ENCODE measurements at regions not wholly inside any gene's neighbourhood (a gene's known extent, or its start where the extent isn't known, plus 50 kb on each side); places are given as distances from the start of the nearest gene placed in this dataset.
A peak's percentile ranks its signal among the peaks of the same experiment; 100 is the strongest.

- no peak for DNase-seq
Observed at GRCh38 chr14:56918849-56919574, 108.7 kb upstream of the OTX2 start.

GRCh38 chr14:56905282-56905681 is 95.0 kb upstream of the OTX2 start:
- no peak for DNase-seq

GRCh38 chr14:56903304-56903969 is 93.2 kb upstream of the OTX2 start:
- no peak for DNase-seq

DNA sequence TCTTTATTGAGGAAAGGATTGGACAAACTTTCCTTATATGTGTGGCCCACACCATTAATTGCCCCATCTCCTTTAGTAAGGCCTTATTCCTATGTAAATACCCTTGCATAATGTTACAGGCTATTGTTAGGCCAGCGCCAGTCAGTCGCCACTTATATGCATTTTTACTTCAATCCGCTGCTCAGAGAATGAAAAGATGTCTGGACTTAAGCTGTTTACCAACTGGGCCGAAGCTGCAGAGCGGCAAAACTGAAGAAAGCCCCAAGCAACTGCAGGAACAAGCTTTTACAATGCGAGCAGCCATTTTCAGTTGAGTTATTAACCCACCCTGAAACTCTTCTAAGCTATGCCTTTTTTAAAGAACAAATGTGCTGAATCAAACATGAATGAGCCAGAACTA is 92.1 kb upstream of the OTX2 start:
- no peak for DNase-seq

DNA sequence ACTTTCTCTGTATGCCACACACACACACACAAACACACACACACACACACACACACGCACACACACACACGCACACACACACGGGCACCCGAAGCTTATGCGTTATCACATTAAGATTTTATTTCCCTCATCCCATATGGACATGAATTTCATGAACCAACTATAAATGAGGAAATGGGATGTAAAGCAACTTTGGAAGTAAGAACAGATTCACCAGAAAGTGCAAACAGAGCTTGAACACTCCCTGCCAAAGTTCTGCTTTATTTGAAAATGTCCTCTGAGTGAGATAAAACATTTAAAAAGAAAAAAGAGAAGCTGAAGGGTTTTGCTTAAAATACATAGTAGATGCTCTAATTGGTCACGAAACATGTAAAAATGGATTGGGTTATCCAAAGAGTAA is 90.4 kb upstream of the OTX2 start:
- DNase-seq: no peak

GRCh38 chr14:56899829-56900228 is 89.5 kb upstream of the OTX2 start:
- no peak for DNase-seq

GRCh38 chr14:56896922-56897321 is 86.6 kb upstream of the OTX2 start:
- DNase-seq: no peak

DNA sequence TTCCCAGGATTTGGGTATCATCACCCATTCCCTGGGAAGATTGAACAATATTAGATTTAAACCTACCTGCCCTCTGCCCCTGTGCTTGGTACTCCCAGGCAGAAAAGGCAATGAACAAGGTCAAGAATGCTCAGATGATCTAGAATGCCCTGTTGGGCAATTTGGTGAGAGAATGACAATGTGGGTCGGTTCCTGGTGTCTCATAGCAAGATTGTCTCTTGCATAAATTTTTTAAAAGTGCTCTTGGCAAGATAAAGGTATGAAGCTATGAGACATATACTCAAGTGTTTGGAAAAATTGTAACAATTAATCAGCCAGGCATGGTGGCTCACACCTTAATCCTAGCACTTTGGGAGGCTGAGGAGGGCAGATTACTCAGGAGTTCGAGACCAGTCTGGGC is 86.0 kb upstream of the OTX2 start:
- no peak for DNase-seq

DNA sequence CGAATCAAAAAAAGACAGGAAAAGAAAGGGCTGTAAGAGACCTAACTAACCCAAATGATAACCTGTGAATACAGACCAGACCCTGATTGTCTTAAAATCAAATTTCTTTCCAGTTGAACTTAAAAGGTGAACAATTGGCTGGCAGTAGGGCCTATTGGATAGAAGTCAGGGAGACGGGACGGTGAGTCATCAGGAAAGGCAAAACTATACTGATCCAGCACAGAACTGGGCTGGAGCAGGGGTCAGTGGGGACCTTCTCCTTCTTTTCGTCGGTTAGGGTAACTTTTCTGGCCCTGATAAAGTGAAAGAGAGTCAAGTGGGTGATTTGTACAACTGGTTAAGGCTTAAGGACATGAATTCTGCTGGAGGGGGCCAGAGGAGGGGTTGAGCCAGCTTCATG is 84.9 kb upstream of the OTX2 start:
- DNase-seq: no peak

GRCh38 chr14:56894591-56894991 is 84.3 kb upstream of the OTX2 start:
- DNase-seq: no peak

DNA sequence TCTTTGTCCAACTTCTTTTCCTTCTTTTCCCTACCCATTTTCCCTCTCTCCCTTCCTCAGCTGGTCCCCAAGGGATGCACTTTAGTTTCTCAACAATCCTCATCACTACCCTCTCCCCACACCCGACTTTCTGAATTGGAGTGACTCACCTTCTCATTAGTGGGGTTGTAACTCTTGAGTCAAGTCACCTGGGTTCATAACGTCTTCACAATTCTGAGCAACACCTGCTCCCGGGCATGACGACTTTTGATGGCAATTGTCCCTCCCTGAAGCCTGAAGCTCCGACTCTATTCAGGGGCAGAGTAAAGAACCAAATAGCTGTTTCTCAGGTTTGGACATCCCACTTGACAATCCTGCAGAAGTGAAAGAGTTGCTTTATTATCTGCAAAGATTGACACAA is 82.7 kb upstream of the OTX2 start:
- no peak for DNase-seq

- DNase-seq: no peak
Observed at GRCh38 chr14:56891226-56891625, 80.9 kb upstream of the OTX2 start.

GRCh38 chr14:56889705-56890104 is 79.4 kb upstream of the OTX2 start:
- DNase-seq: no peak

- DNase-seq: peak in 1 of 58 donors; percentile 10
Observed at GRCh38 chr14:56888274-56888673, 78.0 kb upstream of the OTX2 start.

DNA sequence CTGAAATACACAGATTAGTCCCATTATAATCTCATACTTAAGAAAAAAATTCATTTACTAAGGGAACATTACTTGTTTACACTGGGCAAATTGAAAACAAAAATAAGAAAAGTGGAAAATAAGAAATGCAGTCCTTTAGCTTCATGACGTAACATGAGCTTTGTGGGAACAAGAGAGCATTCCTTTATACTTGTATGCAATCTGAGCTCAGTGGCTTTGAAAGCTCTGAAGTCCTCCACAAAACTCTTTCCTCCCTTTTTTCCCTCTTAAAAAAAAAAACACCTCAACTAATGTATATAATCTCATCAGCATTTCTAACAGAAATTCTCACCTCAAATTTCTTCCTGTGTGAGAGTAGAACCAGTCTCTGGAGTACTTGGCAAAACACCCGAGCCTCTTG is 76.9 kb upstream of the OTX2 start:
- DNase-seq: no peak

DNA sequence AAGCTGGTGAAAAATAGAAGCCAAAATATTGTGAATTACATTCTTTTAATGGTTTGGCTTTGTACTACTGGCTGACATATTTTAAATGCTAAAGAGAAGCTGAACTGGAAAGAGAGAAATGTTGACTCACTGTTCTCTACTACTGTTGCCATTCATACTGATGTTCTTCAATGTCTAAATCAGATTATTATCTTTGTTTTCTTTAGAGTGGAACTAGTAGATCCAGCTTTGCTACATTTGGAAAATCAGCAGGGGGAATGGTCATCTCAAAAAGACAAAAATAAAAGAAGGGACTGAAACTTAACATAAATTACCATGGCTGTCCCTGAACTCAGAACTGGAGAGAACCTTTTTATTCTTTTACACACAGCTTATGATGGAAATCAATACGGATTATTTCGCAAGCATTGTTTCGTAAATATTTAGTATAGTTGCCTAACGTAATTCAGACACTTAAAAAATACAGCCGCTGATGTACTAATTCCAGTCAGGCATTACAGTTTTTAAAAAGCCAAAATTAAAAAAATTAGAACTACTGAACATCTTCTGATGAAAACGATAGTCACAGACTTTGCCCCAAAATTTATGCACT is 76.3 kb upstream of the OTX2 start:
- DNase-seq: no peak

GRCh38 chr14:56885825-56886224 is 75.5 kb upstream of the OTX2 start:
- DNase-seq: no peak

DNA sequence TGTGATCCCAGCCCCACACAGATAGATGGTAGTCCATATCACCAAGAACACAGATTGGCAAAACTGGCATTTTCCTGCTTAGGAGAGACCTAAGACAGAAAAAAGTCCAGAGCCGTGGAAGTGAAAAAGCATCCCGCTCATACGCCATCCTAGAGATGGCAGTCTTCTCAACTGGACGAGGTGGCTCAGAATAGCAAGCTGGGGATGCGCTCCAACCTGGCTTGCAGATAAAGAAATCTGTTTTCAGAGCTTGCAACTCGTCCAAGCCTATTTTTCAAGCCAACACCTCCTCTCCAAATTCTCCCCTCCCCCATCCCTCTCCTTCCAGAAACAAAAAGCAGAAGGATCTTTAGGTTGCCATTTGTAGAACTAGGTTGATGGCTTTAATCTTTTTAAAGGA is 74.3 kb upstream of the OTX2 start:
- no peak for DNase-seq

DNA sequence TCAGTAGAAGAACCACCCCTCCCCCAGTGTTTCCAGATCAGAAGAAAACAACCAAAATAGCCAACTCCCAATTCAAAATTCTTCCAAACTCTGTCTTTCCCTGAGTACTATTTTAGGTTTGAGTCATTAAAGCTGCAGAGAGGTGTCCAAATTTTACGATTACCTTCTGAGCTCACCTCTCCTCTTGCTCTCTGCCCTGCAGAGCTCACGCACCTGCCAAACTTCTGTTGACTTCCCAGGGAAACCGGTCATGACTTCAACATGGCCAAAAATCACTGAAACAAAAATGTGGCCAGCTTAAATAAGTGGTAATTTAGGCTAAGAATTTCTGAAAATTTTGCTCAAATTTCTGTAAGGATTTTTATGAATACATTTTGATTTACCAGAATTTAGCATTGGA is 70.9 kb upstream of the OTX2 start:
- DNase-seq: no peak

DNA sequence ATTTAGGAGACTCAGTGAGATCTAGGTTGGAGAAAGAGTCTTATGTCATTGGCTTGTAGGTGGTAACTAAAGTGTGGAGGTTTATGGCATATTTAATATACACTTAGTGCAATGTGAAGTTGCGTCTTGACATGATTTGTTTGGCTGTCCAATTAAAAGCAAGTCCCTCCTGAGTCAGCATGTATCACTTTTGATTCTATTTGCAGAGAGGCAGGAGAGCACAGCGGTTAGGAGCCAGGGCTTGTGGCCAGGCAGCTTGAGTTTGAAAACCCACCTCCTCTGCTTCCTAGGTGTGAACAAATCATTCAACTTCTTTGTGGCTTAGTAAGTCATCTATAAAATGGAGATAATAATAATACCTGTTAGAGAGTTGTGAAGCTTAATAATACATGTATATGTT is 68.5 kb upstream of the OTX2 start:
- no peak for DNase-seq

DNA sequence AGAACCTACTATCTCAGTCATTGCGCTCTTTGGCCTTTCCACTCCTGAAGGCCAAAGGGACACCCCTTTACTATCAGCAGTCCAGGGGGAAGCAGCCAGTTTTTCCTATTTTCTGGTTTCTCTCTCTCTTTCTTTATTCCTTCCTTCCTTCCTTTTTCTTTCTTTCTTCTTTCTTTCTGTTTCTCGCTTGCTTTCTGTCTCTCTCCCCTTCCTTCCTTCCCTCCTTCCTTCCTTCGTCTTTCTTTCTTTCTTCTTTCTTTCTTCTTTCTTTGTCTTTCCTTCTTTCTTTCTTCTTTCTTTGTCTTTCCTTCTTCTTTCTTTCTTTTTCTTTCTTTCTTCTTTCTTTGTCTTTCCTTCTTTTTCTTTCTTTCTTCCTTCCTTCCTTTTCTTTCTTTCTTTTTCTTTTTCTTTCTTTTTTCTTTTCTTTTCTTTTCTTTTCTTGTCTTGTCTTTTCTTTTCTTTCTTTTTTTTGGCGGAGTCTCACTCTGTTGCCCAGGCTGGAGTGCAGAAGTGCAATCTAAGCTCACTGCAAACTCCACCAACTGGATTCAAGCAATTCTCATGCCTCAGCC is 64.9 kb upstream of the OTX2 start:
- no peak for DNase-seq

DNA sequence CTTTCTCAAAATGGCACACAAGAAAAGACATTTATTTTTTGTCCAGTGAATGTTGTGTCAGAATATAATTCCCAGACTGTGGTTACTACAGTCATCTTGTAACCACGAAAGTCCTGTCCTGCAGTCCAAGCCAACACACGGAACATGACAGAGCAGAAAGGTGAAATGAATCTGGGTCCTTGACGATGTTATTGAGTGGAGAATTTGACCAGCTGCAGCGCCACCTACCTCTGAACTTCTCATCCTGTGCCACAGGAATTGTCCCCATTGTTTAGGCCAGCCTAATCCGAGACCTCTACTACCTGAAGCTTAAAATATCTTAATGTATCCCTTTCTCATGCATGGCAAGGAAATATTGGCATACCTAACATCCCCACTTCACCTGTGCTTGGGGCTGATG is 64.1 kb upstream of the OTX2 start:
- no peak for DNase-seq

DNA sequence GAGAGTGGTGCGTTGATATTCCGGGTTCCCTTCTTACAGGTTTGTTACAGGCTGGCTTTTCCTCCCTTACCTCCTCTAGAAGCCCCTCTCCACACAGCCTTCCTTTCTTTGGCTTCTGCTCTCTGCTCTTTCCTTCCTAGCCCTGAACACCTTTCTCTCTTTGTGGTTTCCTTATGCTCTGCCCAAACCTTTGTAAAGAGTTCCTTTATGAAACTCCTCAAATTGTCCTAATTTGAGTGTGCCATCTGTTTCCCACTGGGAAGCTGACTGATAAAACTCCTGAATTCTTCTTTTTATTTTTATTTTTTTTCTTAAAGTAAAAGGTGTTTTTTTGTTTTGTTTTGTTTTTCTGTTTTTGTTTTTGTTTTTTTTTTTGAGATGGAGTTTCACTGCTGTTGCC is 60.1 kb upstream of the OTX2 start:
- DNase-seq: no peak

Measured in anterior cingulate cortex (tissue), 58 donors.